Liver (tissue), 8 donors: ENCODE measurements at regions not wholly inside any gene's neighbourhood (a gene's known extent, or its start where the extent isn't known, plus 50 kb on each side); places are given as distances from the start of the nearest gene placed in this dataset.
A peak's percentile ranks its signal among the peaks of the same experiment; 100 is the strongest.

Source experiments
- DNase-seq: peaks from one replicate; pipeline ENCODE4 v3.0.0-alpha.2; 2017; ENCODE audit warnings: low spot score
- H3K27ac ChIP-seq, 2 donors: one replicate each; pipeline ENCODE4 v1.7.0; 2013; ENCODE audit warnings: inconsistent platforms in 2 of 2, low read length in 2 of 2, control low read depth in 1 of 2, low read depth in 1 of 2, mild to moderate bottlenecking in 1 of 2
- H3K27me3 ChIP-seq, 4 donors: one replicate each; pipeline versions ENCODE4 v1.6.1 to v1.7.0; 2013; ENCODE audit warnings: low read length in 3 of 4, inconsistent platforms in 1 of 4, mild to moderate bottlenecking in 1 of 4, moderate library complexity in 1 of 4; ENCODE audit not compliant: control insufficient read depth in 4 of 4, insufficient read depth in 4 of 4
- H3K36me3 ChIP-seq, 4 donors: one replicate each; pipeline versions ENCODE4 v1.6.1 to v1.7.0; 2013; ENCODE audit warnings: low read length in 3 of 4, mild to moderate bottlenecking in 3 of 4, low read depth in 1 of 4, moderate library complexity in 1 of 4; ENCODE audit not compliant: control insufficient read depth in 4 of 4, insufficient read depth in 3 of 4
- H3K4me1 ChIP-seq, 4 donors: one replicate each; pipeline versions ENCODE4 v1.6.1 to v1.7.0; 2013; ENCODE audit warnings: low read length in 3 of 4, mild to moderate bottlenecking in 3 of 4, moderate library complexity in 1 of 4; ENCODE audit not compliant: control insufficient read depth in 4 of 4, insufficient read depth in 4 of 4
- H3K4me3 ChIP-seq, 3 donors: one replicate each; pipeline versions ENCODE4 v1.6.1 to v1.7.0; 2013; ENCODE audit warnings: low read length in 3 of 3, control low read depth in 1 of 3, low read depth in 1 of 3, mild to moderate bottlenecking in 1 of 3
- H3K9ac ChIP-seq, 2 donors: one replicate each; pipeline ENCODE4 v1.7.0; 2013; ENCODE audit warnings: low read length in 2 of 2, mild to moderate bottlenecking in 2 of 2, moderate library complexity in 2 of 2, control low read depth in 1 of 2, low read depth in 1 of 2
- H3K9me3 ChIP-seq, 4 donors: one replicate each; pipeline versions ENCODE4 v1.6.1 to v1.7.0; 2013; ENCODE audit warnings: low read length in 3 of 4; ENCODE audit not compliant: control insufficient read depth in 4 of 4
- ATF3 ChIP-seq: IDR thresholded peaks from 2 replicates; pipeline ENCODE4 v1.6.1; 2016; ENCODE audit warnings: antibody characterized with exemption
- CTCF ChIP-seq: fragments of 150-350 bp; IDR thresholded peaks from 2 replicates; pipeline ENCODE4 v1.5.1; 2017; ENCODE audit warnings: improper control_type of control experiment, low read depth, low read length; ENCODE audit not compliant: missing input control
- EGR1 ChIP-seq, 2 donors: IDR thresholded peaks; 2 replicates each; pipeline ENCODE4 v1.6.1; 2016 to 2018; ENCODE audit warnings: antibody characterized with exemption in 2 of 2, low read depth in 2 of 2
- FOXA1 ChIP-seq: IDR thresholded peaks from 2 replicates; pipeline ENCODE4 v1.6.1; 2016; ENCODE audit warnings: antibody characterized with exemption
- FOXA2 ChIP-seq: IDR thresholded peaks from 2 replicates; pipeline ENCODE4 v1.6.1; 2016; ENCODE audit warnings: antibody characterized with exemption
- GABPA ChIP-seq, 2 donors: IDR thresholded peaks in 1 of 2; conservative IDR thresholded peaks in 1 of 2; 2 replicates each; pipeline ENCODE4 v1.6.1; 2016; ENCODE audit warnings: antibody characterized with exemption in 2 of 2, mild to moderate bottlenecking in 1 of 2, moderate library complexity in 1 of 2
- HNF4A ChIP-seq, 2 donors: conservative IDR thresholded peaks; 2 replicates each; pipeline ENCODE4 v1.6.1; 2016; ENCODE audit warnings: antibody characterized with exemption in 2 of 2, mild to moderate bottlenecking in 2 of 2
- HNF4G ChIP-seq: IDR thresholded peaks from 2 replicates; pipeline ENCODE4 v1.6.1; 2016; ENCODE audit warnings: antibody characterized with exemption
- JUND ChIP-seq, 2 donors: IDR thresholded peaks; 2 replicates each; pipeline ENCODE4 v1.6.1; 2016; ENCODE audit warnings: antibody characterized with exemption in 2 of 2
- MAX ChIP-seq: IDR thresholded peaks from 2 replicates; pipeline ENCODE4 v1.6.1; 2016; ENCODE audit warnings: antibody characterized with exemption
- NR2F2 ChIP-seq: IDR thresholded peaks from 2 replicates; pipeline ENCODE4 v1.6.1; 2016; ENCODE audit warnings: antibody characterized with exemption
- RAD21 ChIP-seq, 2 donors: IDR thresholded peaks; 2 replicates each; pipeline ENCODE4 v1.6.1; 2016; ENCODE audit warnings: antibody characterized with exemption in 2 of 2, mild to moderate bottlenecking in 2 of 2
- REST ChIP-seq: IDR thresholded peaks from 2 replicates; pipeline ENCODE4 v1.6.1; 2016; ENCODE audit warnings: antibody characterized with exemption, mild to moderate bottlenecking
- RXRA ChIP-seq, 2 donors: IDR thresholded peaks; 2 replicates each; pipeline ENCODE4 v1.6.1; 2017 to 2018; ENCODE audit warnings: antibody characterized with exemption in 2 of 2, mild to moderate bottlenecking in 1 of 2
- SP1 ChIP-seq: IDR thresholded peaks from 2 replicates; pipeline ENCODE4 v1.6.1; 2018; ENCODE audit warnings: antibody characterized with exemption, mild to moderate bottlenecking
- TAF1 ChIP-seq: conservative IDR thresholded peaks from 2 replicates; pipeline ENCODE4 v1.6.1; 2016; ENCODE audit warnings: antibody characterized with exemption, mild to moderate bottlenecking
- YY1 ChIP-seq: IDR thresholded peaks from 2 replicates; pipeline ENCODE4 v1.6.1; 2016; ENCODE audit warnings: antibody characterized with exemption, mild to moderate bottlenecking
- ZBTB33 ChIP-seq: IDR thresholded peaks from 2 replicates; pipeline ENCODE4 v1.6.1; 2016; ENCODE audit warnings: antibody characterized with exemption
- WGBS: extraction: QIAGEN DNeasy Blood & Tissue Kit; methylation state at CpG from one replicate; pipeline ENCODE4 v1.1.7; 2013; 5-methylcytosine and 5-hydroxymethylcytosine counted together
- donor health status: healthy.
- donor health status: healthy.
- donor health status: healthy.
- donor health status: healthy.
- donor health status: healthy.

- no peaks in the 10 kb centered on the region for H3K27me3 ChIP-seq
- no peaks in the 10 kb centered on the region for H3K4me1 ChIP-seq
- H3K4me3 ChIP-seq, result no peak overlapping the region
- no peak overlapping the region for H3K27ac ChIP-seq
- no peak overlapping the region for H3K9ac ChIP-seq
- TF ChIP-seq HNF4A (conservative IDR thresholded peaks at IDR 0.05) (peak in 1 of 2 donors; percentile 13), MAX (no peak), CTCF (no peak), FOXA1 (no peak), ATF3 (no peak), GABPA (IDR thresholded peaks at IDR 0.05 in 1 of 2, conservative IDR thresholded peaks at IDR 0.05 in 1 of 2) (no peak)
- no peak for DNase-seq
- H3K9me3 ChIP-seq, result no peaks in the 10 kb centered on the region
- no peaks in the 10 kb centered on the region for H3K36me3 ChIP-seq
- WGBS, result 58% methylated on average over 5 of the region's 5 CpGs
These were observed 416.6 kb downstream of the FGF13 start for GRCh38 chrX:138294951-138295350.

GRCh38 chrX:138298268-138298667 is 413.2 kb downstream of the FGF13 start:
- no peaks in the 10 kb centered on the region for H3K9me3 ChIP-seq
- no peaks in the 10 kb centered on the region for H3K27me3 ChIP-seq
- DNase-seq, result no peak
- no peak overlapping the region for H3K27ac ChIP-seq
- H3K4me1 ChIP-seq, result no peaks in the 10 kb centered on the region
- no peak overlapping the region for H3K9ac ChIP-seq
- H3K36me3 ChIP-seq, result no peaks in the 10 kb centered on the region
- H3K4me3 ChIP-seq, result no peak overlapping the region
- 60% methylated on average over 3 of the region's 3 CpGs for WGBS
- TF ChIP-seq EGR1 (IDR thresholded peaks at IDR 0.05; ENCODE audit: low read depth in 2 of 2), result no peak
- peak in 1 of 2 donors; percentile 6 for TF ChIP-seq RAD21 (IDR thresholded peaks at IDR 0.05)
- TF ChIP-seq NR2F2, result no peak

- H3K9me3 ChIP-seq, result no peaks in the 10 kb centered on the region
These were observed 365.7 kb downstream of the FGF13 start for GRCh38 chrX:138345801-138346200.

More at GRCh38 chrX:138345801-138346200, 365.7 kb downstream of the FGF13 start:
- no peak for TF ChIP-seq FOXA2
- TF ChIP-seq SP1, result no peak
- no peak for TF ChIP-seq RXRA (IDR thresholded peaks at IDR 0.05)
- no peak for TF ChIP-seq HNF4G
- no peak for TF ChIP-seq ZBTB33
- TF ChIP-seq ATF3, result no peak
- TF ChIP-seq FOXA1, result no peak
- no peak for TF ChIP-seq YY1
- no peak for TF ChIP-seq MAX
- TF ChIP-seq JUND (IDR thresholded peaks at IDR 0.05), result no peak
- no peak for TF ChIP-seq CTCF
- TF ChIP-seq TAF1, result no peak
- no peak for TF ChIP-seq RAD21 (IDR thresholded peaks at IDR 0.05)
- no peak for TF ChIP-seq REST
- no peak overlapping the region for H3K9ac ChIP-seq
- DNase-seq, result no peak
- no peak overlapping the region for H3K27ac ChIP-seq
- no peaks in the 10 kb centered on the region for H3K4me1 ChIP-seq
- H3K27me3 ChIP-seq, result no peaks in the 10 kb centered on the region
- no peaks in the 10 kb centered on the region for H3K36me3 ChIP-seq
- H3K4me3 ChIP-seq, result no peak overlapping the region
